Sigmoid colon (tissue), 6 donors: ENCODE measurements at regions not wholly inside any gene's neighbourhood (a gene's known extent, or its start where the extent isn't known, plus 50 kb on each side); places are given as distances from the start of the nearest gene placed in this dataset.

Experiments used
- DNase-seq: peaks from one replicate; pipeline ENCODE4 v3.0.0-alpha.2; 2019
- H3K27ac ChIP-seq, 4 donors: fragments of 200-600 bp; sonication (generic); one replicate each; pipeline ENCODE4 v1.5.1; 2016 to 2019; ENCODE audit warnings: mild to moderate bottlenecking in 1 of 4
- H3K27me3 ChIP-seq, 3 donors: fragments of 200-600 bp; sonication (generic); one replicate each; pipeline ENCODE4 v1.5.1; 2019; ENCODE audit warnings: mild to moderate bottlenecking in 1 of 3
- H3K36me3 ChIP-seq, 4 donors: fragments of 200-600 bp; sonication (generic); one replicate each; pipeline ENCODE4 v1.5.1; 2016 to 2019
- H3K4me1 ChIP-seq, 4 donors: fragments of 200-600 bp; sonication (generic); one replicate each; pipeline ENCODE4 v1.5.1; 2017 to 2019
- H3K4me3 ChIP-seq, 4 donors: fragments of 200-600 bp; sonication (generic); one replicate each; pipeline ENCODE4 v1.5.1; 2017 to 2019; ENCODE audit warnings: mild to moderate bottlenecking in 2 of 4, moderate library complexity in 1 of 4
- H3K9me3 ChIP-seq, 4 donors: fragments of 200-600 bp in 3 of 4; sonication (generic) in 3 of 4; one replicate each; pipeline versions ENCODE4 v1.5.1 to v1.6.1; 2013 to 2019
- CTCF ChIP-seq, 4 experiments: fragments of 450-650 bp in 3 of 4; fragments of 200-600 bp in 1 of 4; IDR thresholded peaks; one replicate each; pipeline ENCODE4 v1.5.1; 2016 to 2019; ENCODE audit warnings: antibody characterized with exemption in 4 of 4, mild to moderate bottlenecking in 3 of 4, moderate library complexity in 2 of 4
- EP300 ChIP-seq, 4 donors: sonication (generic); formaldehyde crosslinking; IDR thresholded peaks; one replicate each; pipeline ENCODE4 v1.6.1; 2017; ENCODE audit warnings: antibody characterized with exemption in 4 of 4
- POLR2A ChIP-seq, 2 donors: fragments of 450-650 bp; IDR thresholded peaks; one replicate each; pipeline ENCODE4 v1.6.1; 2016; ENCODE audit warnings: antibody characterized with exemption in 2 of 2, mild to moderate bottlenecking in 2 of 2, moderate library complexity in 2 of 2
- POLR2AphosphoS5 ChIP-seq, 4 donors: sonication (generic); formaldehyde crosslinking; IDR thresholded peaks; one replicate each; pipeline ENCODE4 v1.6.1; 2017; ENCODE audit warnings: antibody characterized with exemption in 4 of 4
- whole genome bisulfite sequencing, 2 donors: extraction: QIAGEN DNeasy Blood & Tissue Kit; methylation state at CpG; one replicate each; pipeline ENCODE4 v1.1.7; 2013; 5-methylcytosine and 5-hydroxymethylcytosine counted together
- intact Hi-C: fragments of 100-400 bp; cut with DNase I; formaldehyde crosslinking; loops from one replicate; pipeline ENCODE4 v1.15.1; 2023
- donor health status: healthy with polysubstance abuse.
- donor health status: healthy.

GRCh38 chr7:340979-341694, 51.2 kb downstream of the FOXL3 start:
- H3K36me3 ChIP-seq, result no peaks in the 10 kb centered on the region
- 66 to 85% methylated on average over 30 of the region's 30 CpGs for WGBS, 2 donors
- no peaks in the 10 kb centered on the region for H3K9me3 ChIP-seq
- no peaks in the 10 kb centered on the region for H3K4me1 ChIP-seq
- no peak for DNase-seq
- no peak overlapping the region for H3K4me3 ChIP-seq
- peak overlapping the region; percentile 31 to 55 (median 38) for H3K27ac ChIP-seq
- no peaks in the 10 kb centered on the region for H3K27me3 ChIP-seq
- no peak for TF ChIP-seq POLR2AphosphoS5 (IDR thresholded peaks at IDR 0.05)
- intact Hi-C loops, result no loop called here

GRCh38 chr7:341841-342638, 52.1 kb downstream of the FOXL3 start:
- no peaks in the 10 kb centered on the region for H3K9me3 ChIP-seq
- no peak overlapping the region for H3K4me3 ChIP-seq
- H3K36me3 ChIP-seq, result no peaks in the 10 kb centered on the region
- intact Hi-C loops, result no loop called here
- no peaks in the 10 kb centered on the region for H3K27me3 ChIP-seq
- WGBS, 2 donors, result 18 to 67% methylated on average over 27 of the region's 27 CpGs
- peak; percentile 79 for DNase-seq
- no peaks in the 10 kb centered on the region for H3K4me1 ChIP-seq
- TF ChIP-seq POLR2AphosphoS5 (IDR thresholded peaks at IDR 0.05) (peak in 3 of 4 donors; percentile 12 to 36 (median 30)), EP300 (IDR thresholded peaks at IDR 0.05) (no peak), POLR2A (IDR thresholded peaks at IDR 0.05) (no peak), CTCF (IDR thresholded peaks at IDR 0.05) (no peak)
- peak overlapping the region; percentile 31 to 62 (median 47) for H3K27ac ChIP-seq

GRCh38 chr7:342681-343216, 52.8 kb downstream of the FOXL3 start:
- no peaks in the 10 kb centered on the region for H3K4me1 ChIP-seq
- no peak for DNase-seq
- H3K27ac ChIP-seq, result peak overlapping the region in 3 of 4 donors; percentile 39 to 62 (median 55)
- H3K36me3 ChIP-seq, result no peaks in the 10 kb centered on the region
- H3K4me3 ChIP-seq, result no peak overlapping the region
- H3K27me3 ChIP-seq, result no peaks in the 10 kb centered on the region
- TF ChIP-seq POLR2AphosphoS5 (IDR thresholded peaks at IDR 0.05), result no peak
- no peak for TF ChIP-seq POLR2A (IDR thresholded peaks at IDR 0.05)
- no peak for TF ChIP-seq EP300 (IDR thresholded peaks at IDR 0.05)
- no peak for TF ChIP-seq CTCF (IDR thresholded peaks at IDR 0.05)
- intact Hi-C loops, result no loop called here
- 76 to 83% methylated on average over 10 of the region's 10 CpGs for WGBS, 2 donors
- H3K9me3 ChIP-seq, result no peaks in the 10 kb centered on the region

- H3K4me1 ChIP-seq, result no peaks in the 10 kb centered on the region
- 78 to 88% methylated on average over 33 of the region's 33 CpGs for WGBS, 2 donors
- intact Hi-C loops, result no loop called here
These were observed 53.4 kb downstream of the FOXL3 start for GRCh38 chr7:343227-343822.

More at GRCh38 chr7:343227-343822, 53.4 kb downstream of the FOXL3 start:
- no peaks in the 10 kb centered on the region for H3K9me3 ChIP-seq
- H3K27ac ChIP-seq, result peak overlapping the region in 2 of 4 donors; percentile 55 to 62
- H3K36me3 ChIP-seq, result no peaks in the 10 kb centered on the region
- H3K27me3 ChIP-seq, result no peaks in the 10 kb centered on the region
- no peak for TF ChIP-seq EP300 (IDR thresholded peaks at IDR 0.05)
- TF ChIP-seq POLR2AphosphoS5 (IDR thresholded peaks at IDR 0.05), result no peak
- TF ChIP-seq POLR2A (IDR thresholded peaks at IDR 0.05), result no peak
- TF ChIP-seq CTCF (IDR thresholded peaks at IDR 0.05), result no peak
- H3K4me3 ChIP-seq, result no peak overlapping the region
- no peak for DNase-seq
